SK-N-SH (cell line): ENCODE measurements at regions not wholly inside any gene's neighbourhood (a gene's known extent, or its start where the extent isn't known, plus 50 kb on each side); places are given as distances from the start of the nearest gene placed in this dataset.

Experiments used
- CTCF ChIA-PET: fragments of 300-600, 350-600 bp; formaldehyde crosslinking; extraction: SDS; loops from one replicate; lab custom pipeline; 2021; lab: Yijun Ruan, JAX
- POLR2A ChIA-PET: fragments of 350-600 bp; sonication (Branson Sonifier 250); formaldehyde crosslinking; extraction: SDS; loops from one replicate; lab custom pipeline; 2020; ENCODE audit warnings: antibody characterized with exemption, inconsistent platforms; lab: Yijun Ruan, JAX
- DNase-seq: peaks from one replicate; pipeline ENCODE4 v3.0.0; 2012
- H2AFZ ChIP-seq: fragments of 200-600 bp; sonication (generic); 2 replicates; pipeline ENCODE4 v1.8.1; 2016; ENCODE audit warnings: antibody characterized with exemption, mild to moderate bottlenecking, low read depth
- H3F3A ChIP-seq: fragments of 200-600 bp; sonication (generic); replicated peaks from 2 replicates; pipeline ENCODE3; 2016; ENCODE audit warnings: antibody characterized with exemption, mild to moderate bottlenecking; ENCODE audit not compliant: insufficient read depth
- H3K27ac ChIP-seq, 2 experiments: fragments of 200-500 bp in 1 of 2; fragments of 200-600 bp in 1 of 2; sonication (Bioruptor generic) in 1 of 2; sonication (generic), shearing (Covaris generic) in 1 of 2; 2 replicates each; pipeline versions ENCODE4 v1.5.1 to v1.6.1; 2014 to 2016; ENCODE audit warnings: low read depth in 2 of 2, inconsistent platforms in 1 of 2, low read length in 1 of 2, mild to moderate bottlenecking in 1 of 2, mixed read lengths in 1 of 2
- H3K27me3 ChIP-seq: fragments of 200-600 bp; sonication (generic), shearing (Covaris generic); 2 replicates; pipeline ENCODE4 v1.6.1; 2016; ENCODE audit warnings: mixed run types; ENCODE audit not compliant: insufficient read depth
- H3K36me3 ChIP-seq, 2 experiments: fragments of 200-500 bp in 1 of 2; fragments of 200-600 bp in 1 of 2; sonication (Bioruptor generic) in 1 of 2; sonication (generic) in 1 of 2; replicated peaks in 1 of 2; 2 replicates each; pipeline versions ENCODE3 to v1.5.1; 2014 to 2016; ENCODE audit warnings: low read length in 1 of 2, mild to moderate bottlenecking in 1 of 2; ENCODE audit not compliant: insufficient read depth in 2 of 2, control insufficient read depth in 1 of 2
- H3K4me1 ChIP-seq, 2 experiments: fragments of 200-500 bp in 1 of 2; fragments of 200-600 bp in 1 of 2; sonication (Bioruptor generic) in 1 of 2; sonication (generic), shearing (Covaris generic) in 1 of 2; 2 replicates each; pipeline versions ENCODE4 v1.5.1 to v1.6.1; 2014 to 2016; ENCODE audit warnings: low read depth in 1 of 2, low read length in 1 of 2, mixed run types in 1 of 2; ENCODE audit not compliant: insufficient read depth in 2 of 2, control insufficient read depth in 1 of 2
- H3K4me2 ChIP-seq: fragments of 200-600 bp; sonication (generic), shearing (Covaris generic); 2 replicates; pipeline ENCODE4 v1.6.1; 2017; ENCODE audit warnings: mixed run types
- H3K4me3 ChIP-seq, 2 experiments: fragments of 200-500 bp in 1 of 2; fragments of 200-600 bp in 1 of 2; sonication (Bioruptor generic) in 1 of 2; sonication (generic), shearing (Covaris generic) in 1 of 2; 2 replicates each; pipeline versions ENCODE4 v1.5.1 to v1.8.1; 2014 to 2016; ENCODE audit warnings: low read depth in 2 of 2, inconsistent platforms in 1 of 2, low read length in 1 of 2, mild to moderate bottlenecking in 1 of 2, mixed read lengths in 1 of 2, moderate library complexity in 1 of 2
- H3K79me2 ChIP-seq: fragments of 200-600 bp; sonication (generic); 2 replicates; pipeline ENCODE4 v1.8.1; 2017; ENCODE audit warnings: mild to moderate bottlenecking; ENCODE audit not compliant: insufficient read depth
- H3K9ac ChIP-seq: fragments of 200-600 bp; sonication (generic); 2 replicates; pipeline ENCODE4 v1.6.1; 2017; ENCODE audit warnings: mixed run types
- H3K9me2 ChIP-seq: fragments of 200-600 bp; sonication (generic); 2 replicates; pipeline ENCODE4 v1.6.1; 2017; ENCODE audit warnings: mixed run types
- H3K9me3 ChIP-seq: fragments of 200-600 bp; sonication (generic); 2 replicates; pipeline ENCODE4 v1.6.1; 2017; ENCODE audit warnings: mixed run types, mild to moderate bottlenecking, moderate library complexity
- H4K20me1 ChIP-seq: fragments of 200-600 bp; sonication (generic); 2 replicates; pipeline ENCODE4 v1.6.1; 2017; ENCODE audit warnings: mild to moderate bottlenecking, mixed run types; ENCODE audit not compliant: insufficient read depth
- ELF1 ChIP-seq: IDR thresholded peaks from 2 replicates; pipeline ENCODE4 v1.4.0; 2012
- EP300 ChIP-seq, 2 experiments: IDR thresholded peaks; 2 replicates each; pipeline versions ENCODE4 v1.4.0 to v1.6.1; 2012; ENCODE audit warnings: borderline replicate concordance in 1 of 2, low read depth in 1 of 2, low read length in 1 of 2
- FOXM1 ChIP-seq: IDR thresholded peaks from 2 replicates; pipeline ENCODE4 v1.4.0; 2012; ENCODE audit warnings: low read depth, mild to moderate bottlenecking
- GATA2 ChIP-seq: sonication (generic); formaldehyde crosslinking; IDR thresholded peaks from 2 replicates; pipeline ENCODE4 v1.5.0; 2020; ENCODE audit warnings: mild to moderate bottlenecking, missing genetic modification reagents
- JUND ChIP-seq: IDR thresholded peaks from 2 replicates; pipeline ENCODE4 v1.4.0; 2012
- MEF2A ChIP-seq: IDR thresholded peaks from 2 replicates; pipeline ENCODE4 v1.4.0; 2012; ENCODE audit warnings: low read depth, borderline replicate concordance
- NFIC ChIP-seq: IDR thresholded peaks from 2 replicates; pipeline ENCODE4 v1.4.0; 2012; ENCODE audit warnings: borderline replicate concordance
- NRF1 ChIP-seq: IDR thresholded peaks from 2 replicates; pipeline ENCODE4 v1.6.1; 2012; ENCODE audit warnings: low read depth, mild to moderate bottlenecking, low read length
- POLR2AphosphoS5 ChIP-seq: IDR thresholded peaks from 2 replicates; pipeline ENCODE4 v1.6.1; 2012; ENCODE audit warnings: low read depth, low read length
- RAD21 ChIP-seq: IDR thresholded peaks from 2 replicates; pipeline ENCODE4 v1.6.1; 2012; ENCODE audit warnings: mild to moderate bottlenecking, low read length
- RXRA ChIP-seq: IDR thresholded peaks from 2 replicates; pipeline ENCODE4 v1.4.0; 2012; ENCODE audit warnings: low read depth, mild to moderate bottlenecking, borderline replicate concordance
- SIN3A ChIP-seq: IDR thresholded peaks from 2 replicates; pipeline ENCODE4 v1.6.1; 2012; ENCODE audit warnings: low read depth, mild to moderate bottlenecking, low read length, moderate library complexity, borderline replicate concordance
- SMC3 ChIP-seq: IDR thresholded peaks from 2 replicates; pipeline ENCODE4 v1.6.1; 2012; ENCODE audit warnings: low read depth, low read length, improper control_type of control experiment
- TEAD4 ChIP-seq: IDR thresholded peaks from 2 replicates; pipeline ENCODE4 v1.4.0; 2012; ENCODE audit warnings: mild to moderate bottlenecking, borderline replicate concordance; ENCODE audit not compliant: insufficient read depth
- YY1 ChIP-seq: IDR thresholded peaks from 2 replicates; pipeline ENCODE4 v1.4.0; 2012; ENCODE audit warnings: low read depth, mild to moderate bottlenecking
- WGBS: methylation state at CpG from one replicate; pipeline ENCODE4 v1.1.6; 2017; ENCODE audit warnings: low lambda C conversion rate; 5-methylcytosine and 5-hydroxymethylcytosine counted together
- TF ChIP-seq, protein P1 (sequence below): IDR thresholded peaks from 2 replicates; pipeline ENCODE4 v1.4.0; 2012; ENCODE audit warnings: low read depth, borderline replicate concordance
- TF ChIP-seq, protein P2 (sequence below): IDR thresholded peaks from 2 replicates; pipeline ENCODE4; 2012
- TF ChIP-seq, protein P3 (sequence below): fragments of 200-600 bp; sonication (generic); IDR thresholded peaks from 2 replicates; pipeline ENCODE4 v1.6.1; 2017; ENCODE audit warnings: antibody characterized with exemption, mild to moderate bottlenecking, moderate library complexity
- TF ChIP-seq, protein P4 (sequence below): IDR thresholded peaks from 2 replicates; pipeline ENCODE4 v1.6.1; 2012; ENCODE audit warnings: mild to moderate bottlenecking, low read depth, low read length, moderate library complexity
- TF ChIP-seq, protein P5 (sequence below): fragments of 150-350 bp; IDR thresholded peaks from 2 replicates; pipeline ENCODE4 v1.6.1; 2016; ENCODE audit warnings: mild to moderate bottlenecking, low read depth, low read length

DNA sequence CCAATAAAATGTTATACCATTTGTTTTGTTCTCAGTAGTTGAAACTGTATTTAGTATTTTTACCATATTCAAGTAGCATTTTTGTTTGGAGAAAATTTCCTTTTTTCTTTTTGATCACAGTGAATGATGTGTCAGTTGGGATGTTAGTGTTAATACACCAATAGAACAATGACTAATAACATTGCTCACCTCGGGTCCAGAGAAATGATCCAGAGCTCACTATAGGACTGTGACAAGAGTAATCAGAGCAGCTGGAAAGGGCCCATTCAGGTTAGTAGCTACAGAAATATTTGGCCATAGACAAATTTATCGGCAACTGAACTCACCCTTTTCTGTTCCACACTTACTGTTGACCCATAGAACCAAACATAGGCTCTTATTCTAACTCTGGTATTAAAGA lies 989.2 kb downstream of the TLE4 start:
- no peak for DNase-seq

More for the DNA sequence above, 989.2 kb downstream of the TLE4 start:
- H3F3A ChIP-seq: no peaks in the 10 kb centered on the region
- H3K4me2 ChIP-seq: no peak overlapping the region
- no peak for TF ChIP-seq NRF1
- TF ChIP-seq EP300 (IDR thresholded peaks at IDR 0.05; ENCODE audit: borderline replicate concordance in 1 of 2, low read depth in 1 of 2, low read length in 1 of 2): no peak
- no peak for TF ChIP-seq TEAD4
- no peak for TF ChIP-seq GATA2 (CRISPR knock-in tag)
- TF ChIP-seq SIN3A: no peak
- no peak for TF ChIP-seq POLR2AphosphoS5
- TF ChIP-seq FOXM1: no peak
- TF ChIP-seq, protein P1, sequence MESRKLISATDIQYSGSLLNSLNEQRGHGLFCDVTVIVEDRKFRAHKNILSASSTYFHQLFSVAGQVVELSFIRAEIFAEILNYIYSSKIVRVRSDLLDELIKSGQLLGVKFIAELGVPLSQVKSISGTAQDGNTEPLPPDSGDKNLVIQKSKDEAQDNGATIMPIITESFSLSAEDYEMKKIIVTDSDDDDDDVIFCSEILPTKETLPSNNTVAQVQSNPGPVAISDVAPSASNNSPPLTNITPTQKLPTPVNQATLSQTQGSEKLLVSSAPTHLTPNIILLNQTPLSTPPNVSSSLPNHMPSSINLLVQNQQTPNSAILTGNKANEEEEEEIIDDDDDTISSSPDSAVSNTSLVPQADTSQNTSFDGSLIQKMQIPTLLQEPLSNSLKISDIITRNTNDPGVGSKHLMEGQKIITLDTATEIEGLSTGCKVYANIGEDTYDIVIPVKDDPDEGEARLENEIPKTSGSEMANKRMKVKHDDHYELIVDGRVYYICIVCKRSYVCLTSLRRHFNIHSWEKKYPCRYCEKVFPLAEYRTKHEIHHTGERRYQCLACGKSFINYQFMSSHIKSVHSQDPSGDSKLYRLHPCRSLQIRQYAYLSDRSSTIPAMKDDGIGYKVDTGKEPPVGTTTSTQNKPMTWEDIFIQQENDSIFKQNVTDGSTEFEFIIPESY: no peak
- TF ChIP-seq NFIC: no peak
- no peak for TF ChIP-seq JUND
- TF ChIP-seq, protein P2, sequence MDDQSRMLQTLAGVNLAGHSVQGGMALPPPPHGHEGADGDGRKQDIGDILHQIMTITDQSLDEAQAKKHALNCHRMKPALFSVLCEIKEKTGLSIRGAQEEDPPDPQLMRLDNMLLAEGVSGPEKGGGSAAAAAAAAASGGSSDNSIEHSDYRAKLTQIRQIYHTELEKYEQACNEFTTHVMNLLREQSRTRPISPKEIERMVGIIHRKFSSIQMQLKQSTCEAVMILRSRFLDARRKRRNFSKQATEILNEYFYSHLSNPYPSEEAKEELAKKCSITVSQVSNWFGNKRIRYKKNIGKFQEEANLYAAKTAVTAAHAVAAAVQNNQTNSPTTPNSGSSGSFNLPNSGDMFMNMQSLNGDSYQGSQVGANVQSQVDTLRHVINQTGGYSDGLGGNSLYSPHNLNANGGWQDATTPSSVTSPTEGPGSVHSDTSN: no peak
- TF ChIP-seq MEF2A: no peak
- TF ChIP-seq, protein P3, sequence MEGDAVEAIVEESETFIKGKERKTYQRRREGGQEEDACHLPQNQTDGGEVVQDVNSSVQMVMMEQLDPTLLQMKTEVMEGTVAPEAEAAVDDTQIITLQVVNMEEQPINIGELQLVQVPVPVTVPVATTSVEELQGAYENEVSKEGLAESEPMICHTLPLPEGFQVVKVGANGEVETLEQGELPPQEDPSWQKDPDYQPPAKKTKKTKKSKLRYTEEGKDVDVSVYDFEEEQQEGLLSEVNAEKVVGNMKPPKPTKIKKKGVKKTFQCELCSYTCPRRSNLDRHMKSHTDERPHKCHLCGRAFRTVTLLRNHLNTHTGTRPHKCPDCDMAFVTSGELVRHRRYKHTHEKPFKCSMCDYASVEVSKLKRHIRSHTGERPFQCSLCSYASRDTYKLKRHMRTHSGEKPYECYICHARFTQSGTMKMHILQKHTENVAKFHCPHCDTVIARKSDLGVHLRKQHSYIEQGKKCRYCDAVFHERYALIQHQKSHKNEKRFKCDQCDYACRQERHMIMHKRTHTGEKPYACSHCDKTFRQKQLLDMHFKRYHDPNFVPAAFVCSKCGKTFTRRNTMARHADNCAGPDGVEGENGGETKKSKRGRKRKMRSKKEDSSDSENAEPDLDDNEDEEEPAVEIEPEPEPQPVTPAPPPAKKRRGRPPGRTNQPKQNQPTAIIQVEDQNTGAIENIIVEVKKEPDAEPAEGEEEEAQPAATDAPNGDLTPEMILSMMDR: no peak
- no peak for TF ChIP-seq ELF1
- TF ChIP-seq RXRA: no peak
- no peak for TF ChIP-seq SMC3
- TF ChIP-seq, protein P4, sequence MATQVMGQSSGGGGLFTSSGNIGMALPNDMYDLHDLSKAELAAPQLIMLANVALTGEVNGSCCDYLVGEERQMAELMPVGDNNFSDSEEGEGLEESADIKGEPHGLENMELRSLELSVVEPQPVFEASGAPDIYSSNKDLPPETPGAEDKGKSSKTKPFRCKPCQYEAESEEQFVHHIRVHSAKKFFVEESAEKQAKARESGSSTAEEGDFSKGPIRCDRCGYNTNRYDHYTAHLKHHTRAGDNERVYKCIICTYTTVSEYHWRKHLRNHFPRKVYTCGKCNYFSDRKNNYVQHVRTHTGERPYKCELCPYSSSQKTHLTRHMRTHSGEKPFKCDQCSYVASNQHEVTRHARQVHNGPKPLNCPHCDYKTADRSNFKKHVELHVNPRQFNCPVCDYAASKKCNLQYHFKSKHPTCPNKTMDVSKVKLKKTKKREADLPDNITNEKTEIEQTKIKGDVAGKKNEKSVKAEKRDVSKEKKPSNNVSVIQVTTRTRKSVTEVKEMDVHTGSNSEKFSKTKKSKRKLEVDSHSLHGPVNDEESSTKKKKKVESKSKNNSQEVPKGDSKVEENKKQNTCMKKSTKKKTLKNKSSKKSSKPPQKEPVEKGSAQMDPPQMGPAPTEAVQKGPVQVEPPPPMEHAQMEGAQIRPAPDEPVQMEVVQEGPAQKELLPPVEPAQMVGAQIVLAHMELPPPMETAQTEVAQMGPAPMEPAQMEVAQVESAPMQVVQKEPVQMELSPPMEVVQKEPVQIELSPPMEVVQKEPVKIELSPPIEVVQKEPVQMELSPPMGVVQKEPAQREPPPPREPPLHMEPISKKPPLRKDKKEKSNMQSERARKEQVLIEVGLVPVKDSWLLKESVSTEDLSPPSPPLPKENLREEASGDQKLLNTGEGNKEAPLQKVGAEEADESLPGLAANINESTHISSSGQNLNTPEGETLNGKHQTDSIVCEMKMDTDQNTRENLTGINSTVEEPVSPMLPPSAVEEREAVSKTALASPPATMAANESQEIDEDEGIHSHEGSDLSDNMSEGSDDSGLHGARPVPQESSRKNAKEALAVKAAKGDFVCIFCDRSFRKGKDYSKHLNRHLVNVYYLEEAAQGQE: no peak
- no peak for TF ChIP-seq RAD21
- no peak for TF ChIP-seq YY1
- TF ChIP-seq, protein P5, sequence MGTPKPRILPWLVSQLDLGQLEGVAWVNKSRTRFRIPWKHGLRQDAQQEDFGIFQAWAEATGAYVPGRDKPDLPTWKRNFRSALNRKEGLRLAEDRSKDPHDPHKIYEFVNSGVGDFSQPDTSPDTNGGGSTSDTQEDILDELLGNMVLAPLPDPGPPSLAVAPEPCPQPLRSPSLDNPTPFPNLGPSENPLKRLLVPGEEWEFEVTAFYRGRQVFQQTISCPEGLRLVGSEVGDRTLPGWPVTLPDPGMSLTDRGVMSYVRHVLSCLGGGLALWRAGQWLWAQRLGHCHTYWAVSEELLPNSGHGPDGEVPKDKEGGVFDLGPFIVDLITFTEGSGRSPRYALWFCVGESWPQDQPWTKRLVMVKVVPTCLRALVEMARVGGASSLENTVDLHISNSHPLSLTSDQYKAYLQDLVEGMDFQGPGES: no peak
- TF ChIP-seq, all 33 proteins: peak for 0
- Histone ChIP-seq H2AFZ (no peak overlapping the region), H3K79me2 (no peaks in the 10 kb centered on the region), H3K27ac (no peak overlapping the region), H3K4me1 (no peaks in the 10 kb centered on the region), H3K9ac (no peak overlapping the region), H3K4me3 (no peak overlapping the region), H4K20me1 (no peaks in the 10 kb centered on the region), H3K27me3 (no peaks in the 10 kb centered on the region), H3K36me3 (no peaks in the 10 kb centered on the region), H3K9me2 (no peaks in the 10 kb centered on the region), H3K9me3 (no peaks in the 10 kb centered on the region)
- POLR2A ChIA-PET: no interaction called here
- WGBS: 51% methylated on average over 2 of the region's 2 CpGs
- CTCF ChIA-PET: interaction anchor here (0.6 kb wide), 1 partner anchor 10 kb away, joined by 3 read pairs; no protein-coding TSS in a partner anchor
